ENCODE measurements at regions not wholly inside any gene's neighbourhood (a gene's known extent, or its start where the extent isn't known, plus 50 kb on each side); places are given as distances from the start of the nearest gene placed in this dataset.

- no TSS peak for BruUV-seq (replicated peaks)
These were observed 1018.8 kb upstream of the HS3ST1 start for GRCh38 chr4:12447451-12447850.

GRCh38 chr4:12446657-12447185 is 1018.0 kb upstream of the HS3ST1 start:
- Histone ChIP-seq H3K79me2 (ENCODE audit: insufficient read depth, low read length) (no peaks in the 10 kb centered on the region), H3K4me3 (replicated peaks in 1 of 3; ENCODE audit: insufficient read depth in 1 of 3, low read depth in 2 of 3, low read length in 3 of 3) (no peak overlapping the region), H4K20me1 (ENCODE audit: insufficient read depth, low read length) (no peaks in the 10 kb centered on the region), H3K4me2 (ENCODE audit: low read depth, low read length) (no peak overlapping the region), H3K9ac (ENCODE audit: insufficient read depth, low read depth, low read length) (no peak overlapping the region), H3K4me1 (ENCODE audit: insufficient read depth, low read length) (no peaks in the 10 kb centered on the region), H3K36me3 (replicated peaks in 1 of 2; ENCODE audit: control insufficient read depth in 1 of 2, insufficient read depth in 2 of 2, low read length in 2 of 2) (no peaks in the 10 kb centered on the region), H3K9me3 (ENCODE audit: low read length) (peaks cover 9% of the 10 kb centered on the region; the same call in 1 of the 2 replicates), H2AFZ (ENCODE audit: low read length) (no peak overlapping the region), H3K27me3 (ENCODE audit: control insufficient read depth in 1 of 2, insufficient read depth in 2 of 2, low read length in 2 of 2) (no peaks in the 10 kb centered on the region), H3K27ac (ENCODE audit: extremely low read length, insufficient read depth, low read length) (no peak overlapping the region)
- ATAC-seq = no peak
- FAIRE-seq = no peak
- WGBS (ENCODE audit: low lambda C conversion rate) = 44% methylated on average over 2 of the region's 2 CpGs
- POLR2A ChIA-PET = no interaction called here
- in situ Hi-C loops (cut with HindIII; ENCODE audit: extremely low pct_ligation_motif_present, low pct_unique_long_range_greater_than_20kb) = no loop called here
- DNase-seq (ENCODE audit: low spot score) = no peak
- CTCF ChIA-PET (ENCODE audit: low intra/inter-chr PET ratio, low total read pairs) = no interaction called here
- intact Hi-C loops (cut with micrococcal nuclease; ENCODE audit: unreplicated experiment) = no loop called here
- TF ChIP-seq, protein P1, sequence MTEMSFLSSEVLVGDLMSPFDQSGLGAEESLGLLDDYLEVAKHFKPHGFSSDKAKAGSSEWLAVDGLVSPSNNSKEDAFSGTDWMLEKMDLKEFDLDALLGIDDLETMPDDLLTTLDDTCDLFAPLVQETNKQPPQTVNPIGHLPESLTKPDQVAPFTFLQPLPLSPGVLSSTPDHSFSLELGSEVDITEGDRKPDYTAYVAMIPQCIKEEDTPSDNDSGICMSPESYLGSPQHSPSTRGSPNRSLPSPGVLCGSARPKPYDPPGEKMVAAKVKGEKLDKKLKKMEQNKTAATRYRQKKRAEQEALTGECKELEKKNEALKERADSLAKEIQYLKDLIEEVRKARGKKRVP (CRISPR knock-in tag; IDR thresholded peaks at IDR 0.05) = no peak
- TF ChIP-seq ZNF264 (CRISPR knock-in tag; IDR thresholded peaks at IDR 0.05) = no peak
- TF ChIP-seq, protein P2, sequence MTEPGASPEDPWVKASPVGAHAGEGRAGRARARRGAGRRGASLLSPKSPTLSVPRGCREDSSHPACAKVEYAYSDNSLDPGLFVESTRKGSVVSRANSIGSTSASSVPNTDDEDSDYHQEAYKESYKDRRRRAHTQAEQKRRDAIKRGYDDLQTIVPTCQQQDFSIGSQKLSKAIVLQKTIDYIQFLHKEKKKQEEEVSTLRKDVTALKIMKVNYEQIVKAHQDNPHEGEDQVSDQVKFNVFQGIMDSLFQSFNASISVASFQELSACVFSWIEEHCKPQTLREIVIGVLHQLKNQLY (CRISPR knock-in tag; IDR thresholded peaks at IDR 0.05) = no peak
- no peak for TF ChIP-seq IRF2 (CRISPR knock-in tag; IDR thresholded peaks at IDR 0.05)
- TF ChIP-seq ZNF557 (CRISPR knock-in tag; IDR thresholded peaks at IDR 0.05) = no peak
- TF ChIP-seq ZNF101 (CRISPR knock-in tag; IDR thresholded peaks at IDR 0.05; ENCODE audit: borderline replicate concordance, low read depth) = no peak
- no peak for TF ChIP-seq MBNL3 (CRISPR knock-in tag; conservative IDR thresholded peaks at IDR 0.05)
- TF ChIP-seq ELF3 (CRISPR knock-in tag; IDR thresholded peaks at IDR 0.05) = no peak
- TF ChIP-seq SYNCRIP (IDR thresholded peaks at IDR 0.05; ENCODE audit: insufficient read depth, low read depth, low read length) = no peak
- TF ChIP-seq, protein P3, sequence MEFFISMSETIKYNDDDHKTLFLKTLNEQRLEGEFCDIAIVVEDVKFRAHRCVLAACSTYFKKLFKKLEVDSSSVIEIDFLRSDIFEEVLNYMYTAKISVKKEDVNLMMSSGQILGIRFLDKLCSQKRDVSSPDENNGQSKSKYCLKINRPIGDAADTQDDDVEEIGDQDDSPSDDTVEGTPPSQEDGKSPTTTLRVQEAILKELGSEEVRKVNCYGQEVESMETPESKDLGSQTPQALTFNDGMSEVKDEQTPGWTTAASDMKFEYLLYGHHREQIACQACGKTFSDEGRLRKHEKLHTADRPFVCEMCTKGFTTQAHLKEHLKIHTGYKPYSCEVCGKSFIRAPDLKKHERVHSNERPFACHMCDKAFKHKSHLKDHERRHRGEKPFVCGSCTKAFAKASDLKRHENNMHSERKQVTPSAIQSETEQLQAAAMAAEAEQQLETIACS (CRISPR knock-in tag; IDR thresholded peaks at IDR 0.05) = no peak
- no TSS peak for BruUV-seq (replicated peaks)

More at GRCh38 chr4:12447451-12447850, 1018.8 kb upstream of the HS3ST1 start:
- H3K9me3 ChIP-seq (ENCODE audit: low read length) = peaks cover 11% of the 10 kb centered on the region; the same call in 1 of the 2 replicates
- ATAC-seq = no peak
- H2AFZ ChIP-seq (ENCODE audit: low read length) = no peak overlapping the region
- H3K4me2 ChIP-seq (ENCODE audit: low read depth, low read length) = no peak overlapping the region
- ChIA-PET CTCF (ENCODE audit: low intra/inter-chr PET ratio, low total read pairs) (no interaction called here), POLR2A (no interaction called here)
- no peak for FAIRE-seq
- WGBS (ENCODE audit: low lambda C conversion rate) = 55% methylated on average over 3 of the region's 3 CpGs
- no peaks in the 10 kb centered on the region for H3K36me3 ChIP-seq (replicated peaks in 1 of 2; ENCODE audit: control insufficient read depth in 1 of 2, insufficient read depth in 2 of 2, low read length in 2 of 2)
- H3K4me1 ChIP-seq (ENCODE audit: insufficient read depth, low read length) = no peaks in the 10 kb centered on the region
- DNase-seq (ENCODE audit: low spot score) = no peak
- in situ Hi-C loops (cut with HindIII; ENCODE audit: extremely low pct_ligation_motif_present, low pct_unique_long_range_greater_than_20kb) = no loop called here
- TF ChIP-seq, protein P4, sequence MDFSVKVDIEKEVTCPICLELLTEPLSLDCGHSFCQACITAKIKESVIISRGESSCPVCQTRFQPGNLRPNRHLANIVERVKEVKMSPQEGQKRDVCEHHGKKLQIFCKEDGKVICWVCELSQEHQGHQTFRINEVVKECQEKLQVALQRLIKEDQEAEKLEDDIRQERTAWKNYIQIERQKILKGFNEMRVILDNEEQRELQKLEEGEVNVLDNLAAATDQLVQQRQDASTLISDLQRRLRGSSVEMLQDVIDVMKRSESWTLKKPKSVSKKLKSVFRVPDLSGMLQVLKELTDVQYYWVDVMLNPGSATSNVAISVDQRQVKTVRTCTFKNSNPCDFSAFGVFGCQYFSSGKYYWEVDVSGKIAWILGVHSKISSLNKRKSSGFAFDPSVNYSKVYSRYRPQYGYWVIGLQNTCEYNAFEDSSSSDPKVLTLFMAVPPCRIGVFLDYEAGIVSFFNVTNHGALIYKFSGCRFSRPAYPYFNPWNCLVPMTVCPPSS (IDR thresholded peaks at IDR 0.05) = no peak
- TF ChIP-seq SMARCC2 (IDR thresholded peaks at IDR 0.05) (no peak), ZSCAN20 (CRISPR knock-in tag; IDR thresholded peaks at IDR 0.05; ENCODE audit: borderline replicate concordance) (no peak), ZMYM3 (CRISPR knock-in tag; IDR thresholded peaks at IDR 0.05) (no peak), ZNF547 (CRISPR knock-in tag; IDR thresholded peaks at IDR 0.05) (no peak), EZH2 (conservative IDR thresholded peaks at IDR 0.05; ENCODE audit: low read depth, low read length) (no peak), SP5 (CRISPR knock-in tag; IDR thresholded peaks at IDR 0.05; ENCODE audit: borderline replicate concordance, low read depth) (no peak)
- no peak overlapping the region for H3K27ac ChIP-seq (ENCODE audit: extremely low read length, insufficient read depth, low read length)
- no peaks in the 10 kb centered on the region for H3K79me2 ChIP-seq (ENCODE audit: insufficient read depth, low read length)
- H3K4me3 ChIP-seq (replicated peaks in 1 of 3; ENCODE audit: insufficient read depth in 1 of 3, low read depth in 2 of 3, low read length in 3 of 3) = no peak overlapping the region
- H3K9ac ChIP-seq (ENCODE audit: insufficient read depth, low read depth, low read length) = no peak overlapping the region
- H4K20me1 ChIP-seq (ENCODE audit: insufficient read depth, low read length) = no peaks in the 10 kb centered on the region
- intact Hi-C loops (cut with micrococcal nuclease; ENCODE audit: unreplicated experiment) = no loop called here
- H3K27me3 ChIP-seq (ENCODE audit: control insufficient read depth in 1 of 2, insufficient read depth in 2 of 2, low read length in 2 of 2) = no peaks in the 10 kb centered on the region

All from HepG2 (cell line).